Psoas muscle (tissue), 7 donors: ENCODE measurements at regions not wholly inside any gene's neighbourhood (a gene's known extent, or its start where the extent isn't known, plus 50 kb on each side); places are given as distances from the start of the nearest gene placed in this dataset.

Experiments used
- ATAC-seq, 4 donors: fragments of 200-7000 bp; cut with Tn5 transposase; one replicate each; pipeline ENCODE4 v1.9.1; 2020; ENCODE audit warnings: moderate library complexity in 3 of 4, mild to moderate bottlenecking in 2 of 4
- DNase-seq, 2 donors: peaks; one replicate each; pipeline ENCODE4 v3.0.0-alpha.2; 2020
- H3K27ac ChIP-seq: fragments of 200-600 bp; one replicate; pipeline ENCODE4 v1.8.0; 2022
- H3K27me3 ChIP-seq, 3 donors: fragments of 200-600 bp in 1 of 3; one replicate each; pipeline versions ENCODE4 v1.6.1 to v1.8.0; 2013 to 2022; ENCODE audit warnings: low read length in 2 of 3, mild to moderate bottlenecking in 2 of 3, moderate library complexity in 1 of 3; ENCODE audit not compliant: insufficient read depth in 3 of 3
- H3K36me3 ChIP-seq, 2 donors: fragments of 200-600 bp in 1 of 2; one replicate each; pipeline versions ENCODE4 v1.6.1 to v1.8.0; 2013 to 2022; ENCODE audit warnings: low read depth in 1 of 2, mild to moderate bottlenecking in 1 of 2, moderate library complexity in 1 of 2; ENCODE audit not compliant: insufficient read depth in 1 of 2
- H3K4me1 ChIP-seq: fragments of 200-600 bp; one replicate; pipeline ENCODE4 v1.8.0; 2022
- H3K4me3 ChIP-seq: fragments of 200-600 bp; one replicate; pipeline ENCODE4 v1.8.0; 2022; ENCODE audit warnings: mild to moderate bottlenecking
- H3K9me3 ChIP-seq: fragments of 200-600 bp; one replicate; pipeline ENCODE4 v1.8.0; 2022
- CTCF ChIP-seq: fragments of 200-600 bp; IDR thresholded peaks from one replicate; pipeline ENCODE4 v1.8.0; 2022; ENCODE audit warnings: antibody characterized with exemption
- WGBS, 3 donors: extraction: QIAGEN DNeasy Blood & Tissue Kit; methylation state at CpG; one replicate each; pipeline versions ENCODE4 v1.1.6 to v1.1.7; 2013; 5-methylcytosine and 5-hydroxymethylcytosine counted together
- intact Hi-C, 2 donors: fragments of 100-400 bp; cut with DNase I; formaldehyde crosslinking; loops; one replicate each; pipeline versions ENCODE4 v1.11.0 to v1.14.2; 2022
- donor health status: healthy with polysubstance abuse.
- donor health status: DM: no; HTN: no; CAD: no; lungs with moderate emphysema.
- donor health status: Bipolar disorder and iron deficiency.
- donor health status: healthy.
- donor health status: DM: yes; HTN: yes; CAD: no.
- donor health status: DM: no; HTN: no; CAD: no.
- donor health status: DM: yes; HTN: yes; CAD: no.

GRCh38 chr11:62020661-62021060 lies 53.2 kb upstream of the FTH1 start:
- DNase-seq (no peak), ATAC-seq (no peak)
- no peaks in the 10 kb centered on the region for H3K36me3 ChIP-seq
- peaks cover 4% of the 10 kb centered on the region for H3K9me3 ChIP-seq
- no peak for TF ChIP-seq CTCF
- H3K4me3 ChIP-seq, result no peak overlapping the region
- intact Hi-C loops, result no loop called here
- H3K27ac ChIP-seq, result no peak overlapping the region
- WGBS, 3 donors, result 75 to 84% (median 76%) methylated on average over 3 of the region's 3 CpGs
- no peaks in the 10 kb centered on the region for H3K27me3 ChIP-seq
- no peaks in the 10 kb centered on the region for H3K4me1 ChIP-seq

GRCh38 chr11:62018981-62019664 lies 51.7 kb upstream of the FTH1 start:
- no peak overlapping the region for H3K4me3 ChIP-seq
- H3K4me1 ChIP-seq, result no peaks in the 10 kb centered on the region
- ATAC-seq, result no peak
- no peak for DNase-seq
- no peaks in the 10 kb centered on the region for H3K27me3 ChIP-seq
- no peak for TF ChIP-seq CTCF
- peaks cover 4% of the 10 kb centered on the region for H3K9me3 ChIP-seq
- no peak overlapping the region for H3K27ac ChIP-seq
- intact Hi-C loops, result no loop called here
- H3K36me3 ChIP-seq, result no peaks in the 10 kb centered on the region
- WGBS, 3 donors, result 89 to 93% (median 91%) methylated on average over 2 of the region's 2 CpGs

- Histone ChIP-seq H3K9me3 (peaks cover 4% of the 10 kb centered on the region), H3K27me3 (no peaks in the 10 kb centered on the region), H3K4me1 (no peaks in the 10 kb centered on the region), H3K36me3 (no peaks in the 10 kb centered on the region), H3K4me3 (no peak overlapping the region), H3K27ac (no peak overlapping the region)
- no peak for TF ChIP-seq CTCF
- WGBS, 3 donors, result 57 to 76% (median 59%) methylated on average over 15 of the region's 15 CpGs
- ATAC-seq (no peak), DNase-seq (no peak)
- intact Hi-C loops, result no loop called here
These were observed 50.6 kb upstream of the FTH1 start for GRCh38 chr11:62017878-62018655.
